KG1 (cell line): ENCODE measurements at regions not wholly inside any gene's neighbourhood (a gene's known extent, or its start where the extent isn't known, plus 50 kb on each side); places are given as distances from the start of the nearest gene placed in this dataset.
"Not testable (repeated sequence)": the region's sequence is repeated elsewhere in the genome, so short reads cannot be mapped to it uniquely, and the experiment has no call there.

Source experiments
- DNase-seq: peaks from one replicate; lab custom pipeline; 2025; lab: John Stamatoyannopoulos, UW

DNA sequence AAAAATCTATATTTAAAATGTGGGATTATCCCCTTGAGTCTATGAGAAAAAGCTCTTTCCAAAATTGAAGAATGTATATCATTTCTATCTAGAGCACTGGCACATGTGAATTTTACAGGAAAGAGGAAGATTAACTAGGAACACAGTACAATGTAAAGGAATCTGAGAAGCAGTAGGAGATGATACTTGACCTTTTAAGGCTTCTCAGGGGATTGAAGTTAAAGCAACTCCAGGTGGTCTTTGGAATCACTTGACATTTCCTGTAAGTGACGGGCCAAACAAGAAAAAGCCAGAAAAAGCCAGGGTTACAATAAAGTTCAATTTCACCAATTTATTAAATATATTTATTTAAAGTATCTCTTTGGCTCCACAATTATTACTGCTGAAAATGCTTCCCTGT is 1373.9 kb downstream of the OLFM4 start:
- no peak for DNase-seq

- no peak for DNase-seq
Observed at GRCh38 chr13:54415753-54416366, 1387.2 kb downstream of the OLFM4 start.

- DNase-seq, result not testable (repeated sequence)
Observed at GRCh38 chr13:54422946-54423345, 1394.3 kb downstream of the OLFM4 start.

DNA sequence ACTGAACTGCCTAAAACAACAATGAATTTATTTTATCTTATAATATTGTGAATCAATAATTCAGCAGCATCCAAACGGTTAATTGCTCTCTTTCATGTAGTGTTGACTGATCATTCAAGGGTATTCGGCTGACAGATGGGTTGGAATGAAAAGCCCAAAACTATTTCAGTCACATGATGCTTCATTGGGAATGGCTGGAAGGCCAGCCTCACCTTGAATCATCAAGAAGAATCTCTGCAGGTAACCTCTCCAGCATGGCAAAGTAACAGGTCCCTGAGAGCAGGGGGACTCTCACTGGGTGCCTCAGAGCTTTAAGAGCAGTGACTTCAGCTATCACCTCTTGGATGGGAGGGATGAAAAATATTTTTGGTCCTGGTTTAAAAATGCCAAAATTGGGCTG is 1395.7 kb downstream of the OLFM4 start:
- no peak for DNase-seq

GRCh38 chr13:54433493-54434206 is 1405.0 kb downstream of the OLFM4 start:
- DNase-seq, result no peak

GRCh38 chr13:54440853-54441400 is 1412.3 kb downstream of the OLFM4 start:
- not testable (repeated sequence) for DNase-seq

- DNase-seq, result no peak
Observed at GRCh38 chr13:54445453-54445852, 1416.8 kb downstream of the OLFM4 start.

- no peak for DNase-seq
Observed at GRCh38 chr13:54445865-54446264, 1417.3 kb downstream of the OLFM4 start.

DNA sequence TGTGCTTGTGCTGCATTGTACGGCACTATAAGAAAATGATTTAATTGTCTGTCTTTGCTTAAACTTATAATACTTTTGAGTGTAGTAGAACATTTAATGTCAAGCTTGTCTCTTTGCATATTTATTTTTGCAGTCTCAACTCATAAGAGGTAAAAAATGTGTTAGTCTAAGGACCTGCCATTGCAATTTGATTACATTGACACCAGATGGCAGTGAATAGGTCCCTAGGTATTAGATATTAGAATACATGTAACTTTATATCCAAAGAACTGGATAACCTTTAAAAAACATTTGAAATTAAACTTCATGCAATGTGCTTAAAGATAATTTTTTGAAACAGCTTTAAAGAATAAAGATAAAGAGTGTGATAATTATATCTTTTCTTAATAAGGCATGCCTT is 1421.3 kb downstream of the OLFM4 start:
- no peak for DNase-seq

DNA sequence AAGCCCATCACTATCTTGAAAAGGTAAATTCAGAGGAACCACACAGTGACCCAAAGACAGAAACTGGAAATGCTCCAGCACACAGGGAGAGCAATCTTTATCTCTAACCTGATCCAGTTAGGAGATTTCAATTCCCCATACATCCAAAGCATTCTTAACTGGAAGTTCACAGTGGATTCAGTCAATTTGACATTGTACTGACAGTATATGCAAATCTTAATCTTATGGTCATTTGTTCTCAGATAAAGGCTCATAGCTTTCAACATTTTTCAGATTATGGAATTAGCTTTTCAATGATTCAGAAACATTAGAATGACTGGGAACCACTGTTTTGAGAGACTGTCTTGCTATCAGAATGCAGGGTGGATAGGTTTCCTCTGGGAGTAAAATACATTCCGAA is 1455.6 kb downstream of the OLFM4 start:
- no peak for DNase-seq

DNA sequence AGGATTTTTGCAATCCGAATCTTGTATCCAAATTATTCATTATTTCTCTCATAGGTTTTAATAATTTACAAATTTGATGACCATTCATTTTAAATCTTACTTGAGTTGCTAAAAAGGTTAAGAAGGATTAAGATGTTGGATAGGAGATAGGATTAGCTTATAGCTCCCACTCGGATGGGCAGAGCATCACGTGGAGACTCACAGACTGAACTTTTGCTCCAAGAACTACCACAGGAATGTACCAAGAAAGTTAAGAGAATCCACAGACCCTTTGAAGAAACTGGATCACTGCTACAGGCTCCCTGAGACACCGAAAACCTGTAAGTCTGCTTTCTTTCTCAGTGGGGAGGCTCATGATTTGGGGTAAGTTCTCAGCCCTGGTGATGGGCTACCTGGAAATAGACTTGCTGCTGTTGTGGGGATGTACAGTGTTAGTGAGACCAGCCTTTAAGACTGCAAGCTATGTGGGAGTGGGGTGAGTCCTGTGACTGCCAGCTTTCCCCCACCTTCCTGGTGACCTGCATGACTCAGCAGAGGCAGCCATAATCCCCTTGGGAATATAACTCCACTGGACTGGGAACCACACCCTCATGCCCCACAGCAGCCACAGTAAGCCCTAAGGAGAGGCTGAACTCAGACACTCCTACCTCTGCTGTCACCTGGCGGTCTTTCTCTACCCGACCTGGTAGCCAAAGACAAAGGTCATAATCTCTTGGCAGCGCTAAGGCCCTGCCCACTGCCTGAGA is 1458.0 kb downstream of the OLFM4 start:
- DNase-seq, result no peak

DNA sequence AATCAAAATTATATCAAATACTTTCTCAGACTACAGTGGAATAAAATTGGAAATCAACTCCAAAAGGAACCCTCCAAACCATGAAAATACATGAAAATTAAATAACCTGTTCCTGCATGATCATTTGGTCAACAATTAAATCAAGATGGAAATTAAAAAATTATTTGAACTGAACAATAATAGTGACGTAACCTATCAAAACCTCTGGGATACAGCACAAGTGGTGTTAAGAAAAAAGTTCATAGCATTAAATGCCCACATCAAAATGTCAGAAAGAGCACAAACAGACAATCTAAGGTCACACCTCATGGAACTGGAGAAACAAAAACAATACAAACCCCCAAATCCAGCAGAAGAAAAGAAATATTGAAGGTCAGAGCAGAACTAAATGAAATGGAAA is 1460.7 kb downstream of the OLFM4 start:
- no peak for DNase-seq

DNA sequence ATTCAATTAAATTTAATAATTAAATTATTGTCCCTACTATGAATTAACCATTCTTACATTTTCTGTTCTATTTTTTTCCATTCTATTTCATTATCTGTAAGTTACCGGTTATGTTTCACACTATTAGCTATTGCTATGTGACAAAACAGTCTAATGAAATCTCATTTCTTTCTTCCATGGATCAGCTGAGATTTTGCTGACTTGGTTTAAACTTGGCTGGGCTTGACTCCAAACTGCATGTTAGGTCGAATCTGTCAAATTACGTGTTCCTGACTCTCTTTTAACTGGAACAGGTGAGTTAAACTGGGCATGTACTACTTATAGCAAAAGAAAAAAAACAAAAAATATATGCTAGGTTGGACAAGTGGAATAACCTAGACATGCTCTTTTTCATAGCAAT is 1464.4 kb downstream of the OLFM4 start:
- DNase-seq, result no peak

GRCh38 chr13:54511366-54511765 is 1482.8 kb downstream of the OLFM4 start:
- no peak for DNase-seq

- no peak for DNase-seq
Observed at GRCh38 chr13:54513254-54513653, 1484.6 kb downstream of the OLFM4 start.

DNA sequence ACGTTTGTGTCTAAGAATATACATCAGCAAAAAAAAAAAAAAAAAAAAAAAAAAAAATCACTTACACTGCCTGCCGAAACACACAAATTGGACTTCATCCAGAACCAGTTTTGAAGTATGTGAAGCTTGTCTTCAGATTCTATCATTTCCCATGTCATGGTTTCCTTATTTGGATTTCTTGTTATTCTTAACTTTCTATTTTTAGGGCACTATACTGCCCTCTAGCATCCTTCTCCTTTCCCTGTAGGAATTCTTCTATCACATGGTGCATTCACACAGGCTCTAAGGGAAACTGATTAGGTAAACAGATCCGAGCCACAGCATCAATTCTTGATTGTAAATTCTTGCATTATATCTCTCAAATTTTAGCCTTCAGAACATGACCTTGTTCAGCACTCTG is 1507.5 kb downstream of the OLFM4 start:
- DNase-seq, result no peak

DNA sequence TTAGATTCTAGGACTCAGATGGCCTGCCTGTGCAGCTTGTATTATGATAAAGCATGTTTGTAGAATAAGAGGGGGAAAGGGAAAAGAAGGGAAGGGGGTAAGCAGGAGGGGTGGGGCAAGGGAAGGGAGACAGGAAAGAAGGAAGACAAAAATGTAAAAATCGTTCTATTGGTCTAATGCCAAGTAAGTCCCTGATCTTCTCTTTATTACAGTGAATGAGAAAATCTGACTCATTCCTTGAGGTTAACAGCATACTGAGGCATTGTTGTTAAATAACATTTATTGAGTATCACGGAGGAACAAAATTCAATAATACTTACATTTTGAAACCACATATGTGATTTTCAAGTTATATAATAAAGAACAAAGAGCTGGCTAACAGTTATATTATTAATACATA is 1534.7 kb downstream of the OLFM4 start:
- no peak for DNase-seq

DNA sequence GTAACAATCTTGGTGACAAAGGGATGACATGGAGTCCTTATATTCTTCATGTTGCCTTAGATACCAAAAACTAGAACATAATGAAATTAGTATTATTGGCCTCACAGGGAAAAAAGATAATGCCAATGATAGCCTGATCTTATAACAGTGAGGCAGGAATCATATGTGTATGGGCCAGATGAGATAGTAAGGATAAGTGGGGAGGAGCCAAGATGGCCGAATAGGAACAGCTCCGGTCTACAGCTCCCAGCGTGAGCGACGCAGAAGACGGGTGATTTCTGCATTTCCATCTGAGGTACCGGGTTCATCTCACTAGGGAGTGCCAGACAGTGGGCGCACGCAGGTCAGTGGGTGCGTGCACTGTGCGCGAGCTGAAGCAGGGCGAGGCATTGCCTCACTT is 1543.4 kb downstream of the OLFM4 start:
- not testable (repeated sequence) for DNase-seq

GRCh38 chr13:54573186-54573585 is 1544.6 kb downstream of the OLFM4 start:
- no peak for DNase-seq

DNA sequence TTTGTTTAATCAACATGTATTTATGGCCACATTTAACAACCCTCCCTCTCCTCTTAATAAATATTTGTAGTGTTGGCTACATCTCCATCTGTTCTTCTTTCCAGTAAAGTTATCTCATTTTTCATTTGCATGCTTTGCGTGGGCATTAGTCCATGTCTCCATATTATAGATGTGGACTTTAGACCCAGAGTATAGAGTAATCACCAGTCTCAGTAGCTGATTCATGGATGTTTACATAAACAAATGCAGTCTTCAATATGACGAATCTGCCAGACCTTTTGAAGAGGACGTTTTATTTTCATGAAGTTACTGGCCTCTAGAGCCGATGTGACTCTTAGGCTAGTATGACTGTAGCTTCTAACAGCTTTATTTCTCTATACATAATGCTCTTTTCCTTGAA is 1546.2 kb downstream of the OLFM4 start:
- no peak for DNase-seq

- no peak for DNase-seq
Observed at GRCh38 chr13:54591540-54591939, 1562.9 kb downstream of the OLFM4 start.

DNA sequence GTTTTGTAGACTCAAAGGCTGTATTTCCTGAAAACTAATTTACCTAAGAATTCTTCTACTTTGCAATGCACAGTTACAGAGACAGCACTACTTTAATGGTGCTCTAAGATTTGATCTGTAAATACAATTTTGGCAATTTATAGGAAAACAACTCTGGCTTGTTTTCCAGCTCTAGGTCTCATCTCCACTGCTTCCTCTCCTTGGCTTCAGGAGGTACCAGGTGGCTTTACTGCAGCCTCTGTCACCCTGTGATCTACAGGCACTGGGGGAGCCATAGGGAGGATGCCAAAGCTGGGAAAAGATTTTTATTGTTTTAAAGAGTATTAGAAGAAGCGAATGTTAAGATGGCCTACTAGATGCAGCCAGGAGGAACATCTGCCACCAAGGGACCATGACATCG is 1563.6 kb downstream of the OLFM4 start:
- DNase-seq, result no peak

DNA sequence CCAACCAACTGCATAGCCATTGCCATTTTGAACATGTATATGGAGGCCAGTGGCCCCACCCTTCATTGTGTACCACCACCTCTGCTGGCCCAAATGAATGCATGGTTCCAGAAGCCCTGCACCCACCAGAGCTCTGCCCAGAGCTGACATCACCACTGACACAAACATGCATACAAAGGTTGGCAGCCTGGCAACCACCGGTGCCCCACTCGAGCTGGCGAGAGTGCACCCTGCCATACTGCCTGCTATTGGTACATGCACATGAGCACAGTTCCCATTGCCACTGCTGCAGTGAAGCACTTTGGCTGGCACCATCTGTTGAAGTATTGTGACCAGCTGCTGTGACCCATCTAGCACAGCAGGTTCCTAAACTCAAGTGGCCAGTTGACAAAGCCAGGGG is 1564.9 kb downstream of the OLFM4 start:
- no peak for DNase-seq
